Mesodermal cell (in vitro differentiated cells): ENCODE measurements at regions not wholly inside any gene's neighbourhood (a gene's known extent, or its start where the extent isn't known, plus 50 kb on each side); places are given as distances from the start of the nearest gene placed in this dataset.

ENCODE experiments used
- H3K27ac ChIP-seq: 2 replicates; pipeline ENCODE4 v1.7.0; 2013; ENCODE audit warnings: mild to moderate bottlenecking, low read depth, low read length, moderate library complexity; ENCODE audit not compliant: severe bottlenecking
- H3K36me3 ChIP-seq: 2 replicates; pipeline ENCODE4 v1.7.1; 2013; ENCODE audit warnings: mild to moderate bottlenecking, low read length, moderate library complexity; ENCODE audit not compliant: control insufficient read depth, insufficient read depth
- H3K4me1 ChIP-seq: one replicate; pipeline ENCODE4 v1.7.1; 2013; ENCODE audit warnings: mild to moderate bottlenecking, low read length; ENCODE audit not compliant: insufficient read depth, control insufficient read depth, poor library complexity, severe bottlenecking
- H3K4me3 ChIP-seq: 2 replicates; pipeline ENCODE4 v1.7.0; 2013; ENCODE audit warnings: low read length, control low read depth, mild to moderate bottlenecking; ENCODE audit not compliant: insufficient read depth, poor library complexity, severe bottlenecking; ENCODE audit errors: extremely low read depth
- H3K9me3 ChIP-seq: 2 replicates; pipeline ENCODE4 v1.7.1; 2013; ENCODE audit warnings: mild to moderate bottlenecking, low read length, moderate library complexity; ENCODE audit not compliant: control insufficient read depth
- WGBS, 2 experiments: methylation state at CpG; one replicate each; pipeline ENCODE4 v1.1.5; 2013; ENCODE audit warnings: missing lambda C conversion rate in 2 of 2; ENCODE audit not compliant: insufficient coverage in 2 of 2; 5-methylcytosine and 5-hydroxymethylcytosine counted together

- H3K27ac ChIP-seq: no peak overlapping the region
- WGBS, 2 experiments: 66 to 72% methylated on average over 10 to 12 of the region's 12 CpGs
- no peaks in the 10 kb centered on the region for H3K36me3 ChIP-seq
- H3K4me1 ChIP-seq: peaks cover 14% of the 10 kb centered on the region
- H3K9me3 ChIP-seq: no peaks in the 10 kb centered on the region
- no peak overlapping the region for H3K4me3 ChIP-seq
Measured at GRCh38 chr18:46419391-46420141, 237.5 kb downstream of the LOXHD1 start.

- Histone ChIP-seq H3K4me3 (no peak overlapping the region), H3K4me1 (peaks cover 7% of the 10 kb centered on the region), H3K9me3 (no peaks in the 10 kb centered on the region), H3K27ac (no peak overlapping the region), H3K36me3 (no peaks in the 10 kb centered on the region)
- 89 to 97% methylated on average over 5 of the region's 7 CpGs for WGBS, 2 experiments
Measured at GRCh38 chr18:46421973-46422551, 235.0 kb downstream of the LOXHD1 start.

GRCh38 chr18:46422552-46423055 lies 234.4 kb downstream of the LOXHD1 start:
- H3K9me3 ChIP-seq: no peaks in the 10 kb centered on the region
- H3K27ac ChIP-seq: no peak overlapping the region
- 93 to 96% methylated on average over 2 of the region's 4 CpGs for WGBS, 2 experiments
- H3K36me3 ChIP-seq: no peaks in the 10 kb centered on the region
- no peak overlapping the region for H3K4me3 ChIP-seq
- peaks cover 7% of the 10 kb centered on the region for H3K4me1 ChIP-seq

- Histone ChIP-seq H3K9me3 (no peaks in the 10 kb centered on the region), H3K4me3 (no peak overlapping the region), H3K4me1 (peaks cover 7% of the 10 kb centered on the region), H3K36me3 (no peaks in the 10 kb centered on the region), H3K27ac (no peak overlapping the region)
- WGBS, 2 experiments: 87 to 100% methylated on average over 1 to 4 of the region's 4 CpGs
Measured at GRCh38 chr18:46423226-46423805, 233.7 kb downstream of the LOXHD1 start.

GRCh38 chr18:46424898-46425297 lies 232.1 kb downstream of the LOXHD1 start:
- Histone ChIP-seq H3K27ac (no peak overlapping the region), H3K9me3 (no peaks in the 10 kb centered on the region), H3K4me1 (peaks cover 2% of the 10 kb centered on the region), H3K36me3 (no peaks in the 10 kb centered on the region), H3K4me3 (no peak overlapping the region)
- 39 to 51% methylated on average over 4 to 7 of the region's 8 CpGs for WGBS, 2 experiments

- no peaks in the 10 kb centered on the region for H3K4me1 ChIP-seq
- no peak overlapping the region for H3K4me3 ChIP-seq
- H3K9me3 ChIP-seq: no peaks in the 10 kb centered on the region
- 90 to 97% methylated on average over 3 of the region's 3 CpGs for WGBS, 2 experiments
- H3K27ac ChIP-seq: no peak overlapping the region
- H3K36me3 ChIP-seq: no peaks in the 10 kb centered on the region
Measured at GRCh38 chr18:46425511-46425910, 231.5 kb downstream of the LOXHD1 start.

GRCh38 chr18:46426021-46426678 lies 230.9 kb downstream of the LOXHD1 start:
- Histone ChIP-seq H3K36me3 (no peaks in the 10 kb centered on the region), H3K4me3 (no peak overlapping the region), H3K27ac (no peak overlapping the region), H3K4me1 (no peaks in the 10 kb centered on the region), H3K9me3 (no peaks in the 10 kb centered on the region)
- WGBS, 2 experiments: 95 to 96% methylated on average over 5 of the region's 5 CpGs

GRCh38 chr18:46426679-46427047 lies 230.4 kb downstream of the LOXHD1 start:
- 100% methylated on average over 1 of the region's 1 CpG for WGBS, 2 experiments
- H3K9me3 ChIP-seq: no peaks in the 10 kb centered on the region
- H3K4me3 ChIP-seq: no peak overlapping the region
- peaks cover 2% of the 10 kb centered on the region for H3K4me1 ChIP-seq
- H3K27ac ChIP-seq: no peak overlapping the region
- H3K36me3 ChIP-seq: no peaks in the 10 kb centered on the region
